A549 (cell line): ENCODE measurements at regions not wholly inside any gene's neighbourhood (a gene's known extent, or its start where the extent isn't known, plus 50 kb on each side); places are given as distances from the start of the nearest gene placed in this dataset.

Experiments
- EP300 ChIP-seq, 2 experiments: fragments of >200 bp; sonication (Bioruptor Twin); formaldehyde crosslinking; IDR thresholded peaks; 2 replicates in 1 of 2; 3 replicates in 1 of 2; pipeline ENCODE4 v1.6.1; 2016 to 2017
- HOXB13 ChIP-seq: fragments of 250-450 bp; sonication (Bioruptor Pico); IDR thresholded peaks from 2 replicates; pipeline ENCODE4 v1.5.0; 2020; ENCODE audit warnings: low read depth, mild to moderate bottlenecking, moderate library complexity
- RFX5 ChIP-seq: fragments of 450-650 bp; IDR thresholded peaks from 2 replicates; pipeline ENCODE4 v1.7.1; 2014; ENCODE audit warnings: antibody characterized with exemption, mild to moderate bottlenecking, moderate library complexity
- TF ChIP-seq, protein P1 (sequence below): fragments of >200 bp; sonication (Bioruptor Twin); formaldehyde crosslinking; IDR thresholded peaks from 3 replicates; pipeline ENCODE4 v1.5.1; 2016
- TF ChIP-seq, protein P2 (sequence below): fragments of 150-350 bp; IDR thresholded peaks from 2 replicates; pipeline ENCODE4 v1.6.1; 2014; ENCODE audit warnings: low read depth, mild to moderate bottlenecking, low read length

DNA sequence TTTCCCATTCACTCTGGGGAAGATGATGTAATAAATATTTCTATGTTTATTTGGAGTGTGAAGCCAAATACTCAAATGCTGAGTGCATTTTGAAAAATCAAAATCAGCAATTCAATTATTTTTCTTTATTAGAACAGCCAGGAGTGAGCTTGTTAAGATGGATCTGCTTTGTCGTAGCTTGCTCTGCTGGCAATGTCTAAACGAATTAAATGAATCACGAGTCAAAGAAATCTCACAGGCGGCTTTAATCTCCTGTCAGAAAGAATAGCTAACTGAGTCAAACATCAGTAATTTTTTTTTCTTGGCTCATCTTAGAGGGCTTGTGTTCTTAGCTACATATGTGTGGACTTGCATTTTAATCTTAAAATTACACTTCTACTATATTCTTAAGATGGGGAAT lies 100.2 kb upstream of the HMGN3 start:
- TF ChIP-seq, protein P1, sequence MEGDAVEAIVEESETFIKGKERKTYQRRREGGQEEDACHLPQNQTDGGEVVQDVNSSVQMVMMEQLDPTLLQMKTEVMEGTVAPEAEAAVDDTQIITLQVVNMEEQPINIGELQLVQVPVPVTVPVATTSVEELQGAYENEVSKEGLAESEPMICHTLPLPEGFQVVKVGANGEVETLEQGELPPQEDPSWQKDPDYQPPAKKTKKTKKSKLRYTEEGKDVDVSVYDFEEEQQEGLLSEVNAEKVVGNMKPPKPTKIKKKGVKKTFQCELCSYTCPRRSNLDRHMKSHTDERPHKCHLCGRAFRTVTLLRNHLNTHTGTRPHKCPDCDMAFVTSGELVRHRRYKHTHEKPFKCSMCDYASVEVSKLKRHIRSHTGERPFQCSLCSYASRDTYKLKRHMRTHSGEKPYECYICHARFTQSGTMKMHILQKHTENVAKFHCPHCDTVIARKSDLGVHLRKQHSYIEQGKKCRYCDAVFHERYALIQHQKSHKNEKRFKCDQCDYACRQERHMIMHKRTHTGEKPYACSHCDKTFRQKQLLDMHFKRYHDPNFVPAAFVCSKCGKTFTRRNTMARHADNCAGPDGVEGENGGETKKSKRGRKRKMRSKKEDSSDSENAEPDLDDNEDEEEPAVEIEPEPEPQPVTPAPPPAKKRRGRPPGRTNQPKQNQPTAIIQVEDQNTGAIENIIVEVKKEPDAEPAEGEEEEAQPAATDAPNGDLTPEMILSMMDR = no peak
- TF ChIP-seq, protein P2, sequence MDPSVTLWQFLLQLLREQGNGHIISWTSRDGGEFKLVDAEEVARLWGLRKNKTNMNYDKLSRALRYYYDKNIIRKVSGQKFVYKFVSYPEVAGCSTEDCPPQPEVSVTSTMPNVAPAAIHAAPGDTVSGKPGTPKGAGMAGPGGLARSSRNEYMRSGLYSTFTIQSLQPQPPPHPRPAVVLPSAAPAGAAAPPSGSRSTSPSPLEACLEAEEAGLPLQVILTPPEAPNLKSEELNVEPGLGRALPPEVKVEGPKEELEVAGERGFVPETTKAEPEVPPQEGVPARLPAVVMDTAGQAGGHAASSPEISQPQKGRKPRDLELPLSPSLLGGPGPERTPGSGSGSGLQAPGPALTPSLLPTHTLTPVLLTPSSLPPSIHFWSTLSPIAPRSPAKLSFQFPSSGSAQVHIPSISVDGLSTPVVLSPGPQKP = no peak
- no peak for TF ChIP-seq RFX5
- TF ChIP-seq EP300 (IDR thresholded peaks at IDR 0.05) = no peak
- TF ChIP-seq HOXB13 (CRISPR knock-in tag) = no peak
